ENCODE measurements at regions not wholly inside any gene's neighbourhood (a gene's known extent, or its start where the extent isn't known, plus 50 kb on each side); places are given as distances from the start of the nearest gene placed in this dataset.

GRCh38 chrX:127300511-127300910, 481.0 kb downstream of the PRR32 start:
- Histone ChIP-seq H3K4me2 (ENCODE audit: low read length) (no peak overlapping the region), H3K9me2 (ENCODE audit: insufficient read depth, low read length) (no peaks in the 10 kb centered on the region), H2AFZ (ENCODE audit: low read length) (no peak overlapping the region), H3K9me3 (ENCODE audit: low read length) (no peaks in the 10 kb centered on the region), H3K4me1 (ENCODE audit: insufficient read depth, low read length, poor library complexity, severe bottlenecking) (no peaks in the 10 kb centered on the region), H3K4me3 (ENCODE audit: low read depth, low read length, poor library complexity, severe bottlenecking) (no peak overlapping the region), H3K27ac (ENCODE audit: low read depth, low read length, poor library complexity, severe bottlenecking) (no peak overlapping the region), H3K36me3 (ENCODE audit: insufficient read depth, low read length) (no peaks in the 10 kb centered on the region), H3K79me2 (ENCODE audit: insufficient read depth, low read depth, low read length) (no peaks in the 10 kb centered on the region), H4K20me1 (ENCODE audit: insufficient read depth, low read length) (no peaks in the 10 kb centered on the region)
- BruUV-seq (replicated peaks), result no TSS peak
- intact Hi-C loops (cut with micrococcal nuclease; ENCODE audit: unreplicated experiment), result no loop called here
- DNase-seq (ENCODE audit: low spot score), result no peak
- TF ChIP-seq EZH2phosphoT487 (IDR thresholded peaks at IDR 0.05; ENCODE audit: borderline replicate concordance, low read depth, low read length), result no peak
- TF ChIP-seq, protein P1, sequence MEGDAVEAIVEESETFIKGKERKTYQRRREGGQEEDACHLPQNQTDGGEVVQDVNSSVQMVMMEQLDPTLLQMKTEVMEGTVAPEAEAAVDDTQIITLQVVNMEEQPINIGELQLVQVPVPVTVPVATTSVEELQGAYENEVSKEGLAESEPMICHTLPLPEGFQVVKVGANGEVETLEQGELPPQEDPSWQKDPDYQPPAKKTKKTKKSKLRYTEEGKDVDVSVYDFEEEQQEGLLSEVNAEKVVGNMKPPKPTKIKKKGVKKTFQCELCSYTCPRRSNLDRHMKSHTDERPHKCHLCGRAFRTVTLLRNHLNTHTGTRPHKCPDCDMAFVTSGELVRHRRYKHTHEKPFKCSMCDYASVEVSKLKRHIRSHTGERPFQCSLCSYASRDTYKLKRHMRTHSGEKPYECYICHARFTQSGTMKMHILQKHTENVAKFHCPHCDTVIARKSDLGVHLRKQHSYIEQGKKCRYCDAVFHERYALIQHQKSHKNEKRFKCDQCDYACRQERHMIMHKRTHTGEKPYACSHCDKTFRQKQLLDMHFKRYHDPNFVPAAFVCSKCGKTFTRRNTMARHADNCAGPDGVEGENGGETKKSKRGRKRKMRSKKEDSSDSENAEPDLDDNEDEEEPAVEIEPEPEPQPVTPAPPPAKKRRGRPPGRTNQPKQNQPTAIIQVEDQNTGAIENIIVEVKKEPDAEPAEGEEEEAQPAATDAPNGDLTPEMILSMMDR (conservative IDR thresholded peaks at IDR 0.05; ENCODE audit: low read length), result no peak
- ChIA-PET CTCF (ENCODE audit: unreplicated experiment) (no interaction called here), POLR2A (no interaction called here)

DNA sequence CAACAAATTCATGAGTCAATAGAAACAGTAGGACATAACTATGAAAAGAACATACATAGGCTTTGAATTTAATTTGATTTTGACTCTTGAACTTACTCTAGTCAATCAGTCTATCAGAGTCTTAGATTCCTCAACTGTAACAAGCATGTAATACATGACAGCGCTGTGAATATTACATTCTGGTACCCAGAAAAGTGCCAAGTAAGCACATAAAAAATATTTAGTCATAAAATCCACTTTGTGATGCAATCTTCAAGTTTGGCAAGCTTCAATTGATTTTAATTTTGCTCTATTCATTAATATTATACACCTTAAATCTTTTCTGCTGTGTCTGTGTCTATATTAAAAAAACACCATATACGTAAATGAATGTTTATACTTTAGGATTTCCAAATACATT, 483.3 kb downstream of the PRR32 start:
- no peak for TF ChIP-seq EZH2phosphoT487 (IDR thresholded peaks at IDR 0.05; ENCODE audit: borderline replicate concordance, low read depth, low read length)
- TF ChIP-seq, protein P1 (conservative IDR thresholded peaks at IDR 0.05; ENCODE audit: low read length), result no peak
- BruUV-seq (replicated peaks), result no TSS peak
- Histone ChIP-seq H3K4me1 (ENCODE audit: insufficient read depth, low read length, poor library complexity, severe bottlenecking) (no peaks in the 10 kb centered on the region), H2AFZ (ENCODE audit: low read length) (no peak overlapping the region), H3K9me2 (ENCODE audit: insufficient read depth, low read length) (no peaks in the 10 kb centered on the region), H3K4me3 (ENCODE audit: low read depth, low read length, poor library complexity, severe bottlenecking) (no peak overlapping the region), H4K20me1 (ENCODE audit: insufficient read depth, low read length) (no peaks in the 10 kb centered on the region), H3K4me2 (ENCODE audit: low read length) (no peak overlapping the region), H3K79me2 (ENCODE audit: insufficient read depth, low read depth, low read length) (no peaks in the 10 kb centered on the region), H3K9me3 (ENCODE audit: low read length) (no peaks in the 10 kb centered on the region), H3K36me3 (ENCODE audit: insufficient read depth, low read length) (no peaks in the 10 kb centered on the region), H3K27ac (ENCODE audit: low read depth, low read length, poor library complexity, severe bottlenecking) (no peak overlapping the region)
- ChIA-PET POLR2A (interaction anchor here (0.7 kb wide), 1 partner anchor 307 kb away, joined by 4 read pairs; no protein-coding TSS in a partner anchor), CTCF (ENCODE audit: unreplicated experiment) (no interaction called here)
- no peak for DNase-seq (ENCODE audit: low spot score)
- intact Hi-C loops (cut with micrococcal nuclease; ENCODE audit: unreplicated experiment), result no loop called here

GRCh38 chrX:127305013-127305412, 485.5 kb downstream of the PRR32 start:
- H3K27ac ChIP-seq (ENCODE audit: low read depth, low read length, poor library complexity, severe bottlenecking), result no peak overlapping the region
- no peaks in the 10 kb centered on the region for H3K79me2 ChIP-seq (ENCODE audit: insufficient read depth, low read depth, low read length)
- H3K4me2 ChIP-seq (ENCODE audit: low read length), result no peak overlapping the region
- TF ChIP-seq, protein P1 (conservative IDR thresholded peaks at IDR 0.05; ENCODE audit: low read length), result no peak
- TF ChIP-seq EZH2phosphoT487 (IDR thresholded peaks at IDR 0.05; ENCODE audit: borderline replicate concordance, low read depth, low read length), result no peak
- H3K9me3 ChIP-seq (ENCODE audit: low read length), result no peaks in the 10 kb centered on the region
- no peaks in the 10 kb centered on the region for H3K36me3 ChIP-seq (ENCODE audit: insufficient read depth, low read length)
- no peaks in the 10 kb centered on the region for H4K20me1 ChIP-seq (ENCODE audit: insufficient read depth, low read length)
- ChIA-PET CTCF (ENCODE audit: unreplicated experiment) (no interaction called here), POLR2A (interaction anchor here (1.3 kb wide), 1 partner anchor 10 kb away, joined by 6 read pairs; no protein-coding TSS in a partner anchor)
- H2AFZ ChIP-seq (ENCODE audit: low read length), result no peak overlapping the region
- H3K4me1 ChIP-seq (ENCODE audit: insufficient read depth, low read length, poor library complexity, severe bottlenecking), result no peaks in the 10 kb centered on the region
- DNase-seq (ENCODE audit: low spot score), result no peak
- no peak overlapping the region for H3K4me3 ChIP-seq (ENCODE audit: low read depth, low read length, poor library complexity, severe bottlenecking)
- intact Hi-C loops (cut with micrococcal nuclease; ENCODE audit: unreplicated experiment), result no loop called here
- BruUV-seq (replicated peaks), result no TSS peak
- no peaks in the 10 kb centered on the region for H3K9me2 ChIP-seq (ENCODE audit: insufficient read depth, low read length)
